ENCODE measurements at regions not wholly inside any gene's neighbourhood (a gene's known extent, or its start where the extent isn't known, plus 50 kb on each side); places are given as distances from the start of the nearest gene placed in this dataset.

DNA sequence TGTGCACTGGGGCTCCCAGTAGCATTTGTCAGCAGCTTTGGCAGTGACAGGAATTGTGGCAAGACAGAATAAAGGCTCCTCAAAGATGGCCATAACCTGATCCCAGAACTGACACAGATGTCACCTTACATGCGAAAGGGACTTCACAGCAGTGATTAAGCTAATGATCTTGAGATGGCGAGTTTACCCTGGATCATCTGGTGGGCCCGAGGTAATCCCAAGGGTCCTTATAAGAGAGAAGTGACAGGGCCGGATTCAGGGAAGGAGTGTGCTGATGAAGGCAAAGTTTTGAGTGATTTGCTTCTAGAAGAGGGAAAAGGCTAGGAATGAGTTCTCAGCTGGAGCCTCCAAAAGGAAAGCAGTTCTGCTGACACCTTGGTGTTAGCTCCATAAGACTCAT is 333.9 kb downstream of the LPIN1 start:
- intact Hi-C loops (cut with micrococcal nuclease): no loop called here
- Mint-ChIP-seq H3K9me3 (no peaks in the 10 kb centered on the region), H3K27me3 (no peaks in the 10 kb centered on the region), H3K4me1 (peaks cover 9 to 23% (median 16%) of the 10 kb centered on the region in 4 donors), H3K4me3 (no peak overlapping the region), H3K36me3 (no peaks in the 10 kb centered on the region), H3K27ac (peak overlapping the region in 1 of 7 donors; percentile 20)
- no peak overlapping the region for H3K4me3 ChIP-seq (ENCODE audit: low read length in 2 of 2)
- H3K4me1 ChIP-seq (ENCODE audit: insufficient read depth, low read length): peaks cover 11% of the 10 kb centered on the region
- ChIA-PET CTCF (ENCODE audit: partially characterized antibody) (interaction anchor here (0.8 to 1.6 kb wide), 2 partner anchors 15 to 23 kb away, joined by 3 to 4 read pairs; no protein-coding TSS in a partner anchor), POLR2A (ENCODE audit: partially characterized antibody) (no interaction called here)
- no peak for DNase-seq
- H3K27me3 ChIP-seq (ENCODE audit: insufficient read depth, low read length): no peaks in the 10 kb centered on the region
- no peaks in the 10 kb centered on the region for H3K9me3 ChIP-seq (ENCODE audit: control insufficient read depth in 1 of 2, low read length in 2 of 2)
- H3K36me3 ChIP-seq (ENCODE audit: insufficient read depth, low read length): no peaks in the 10 kb centered on the region
- no peak overlapping the region for H3K27ac ChIP-seq (ENCODE audit: low read depth, low read length)

DNA sequence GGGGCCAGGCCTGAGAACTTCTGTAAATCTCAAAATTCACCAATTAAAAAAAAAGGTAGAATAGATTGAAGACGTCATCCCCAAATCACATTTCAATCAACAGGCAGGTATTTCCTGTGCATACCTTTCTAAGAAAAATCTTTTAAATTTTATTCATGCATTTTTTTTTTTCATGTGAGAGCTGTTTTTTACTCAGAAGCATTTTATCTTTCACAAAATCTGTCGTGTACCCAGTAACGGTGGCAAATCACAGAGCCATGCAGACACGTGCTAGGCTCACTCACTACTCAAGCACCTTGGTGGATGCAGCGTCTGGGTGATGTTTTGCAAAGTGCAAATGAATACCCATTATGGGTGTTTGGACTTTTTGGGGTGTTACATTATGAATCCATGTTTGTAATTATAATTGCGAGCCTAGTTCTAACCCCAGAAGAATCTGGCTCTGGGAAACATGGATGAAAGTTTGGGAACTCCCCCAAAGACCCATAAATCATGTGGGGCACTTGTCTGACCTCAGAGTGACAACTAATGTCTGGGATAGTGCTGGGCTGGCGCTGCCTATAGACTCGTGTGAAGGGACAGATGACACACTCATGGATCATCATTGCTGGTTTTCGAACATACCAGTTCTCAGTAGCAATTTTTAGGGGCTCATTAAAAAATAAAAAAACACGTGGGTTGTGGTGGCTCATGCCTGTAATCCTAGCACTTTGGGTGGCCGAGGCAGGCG is 335.2 kb downstream of the LPIN1 start:
- no peak overlapping the region for H3K27ac ChIP-seq (ENCODE audit: low read depth, low read length)
- Mint-ChIP-seq H3K36me3 (no peaks in the 10 kb centered on the region), H3K27ac (peak overlapping the region in 4 of 7 donors; percentile 22 to 93 (median 71)), H3K4me3 (peak overlapping the region in 3 of 8 donors; percentile 8 to 33 (median 30)), H3K27me3 (no peaks in the 10 kb centered on the region), H3K9me3 (no peaks in the 10 kb centered on the region), H3K4me1 (peaks cover 9 to 23% (median 16%) of the 10 kb centered on the region in 4 donors)
- peaks cover 11% of the 10 kb centered on the region for H3K4me1 ChIP-seq (ENCODE audit: insufficient read depth, low read length)
- H3K4me3 ChIP-seq (ENCODE audit: low read length in 2 of 2): peak overlapping the region in 1 of 2 donors; percentile 6
- POLR2A ChIA-PET (ENCODE audit: partially characterized antibody): no interaction called here
- no peaks in the 10 kb centered on the region for H3K27me3 ChIP-seq (ENCODE audit: insufficient read depth, low read length)
- CTCF ChIA-PET (ENCODE audit: partially characterized antibody): interaction anchor here (1.6 kb wide), 1 partner anchor 14 kb away, joined by 4 read pairs; no protein-coding TSS in a partner anchor
- H3K36me3 ChIP-seq (ENCODE audit: insufficient read depth, low read length): no peaks in the 10 kb centered on the region
- intact Hi-C loops (cut with micrococcal nuclease): no loop called here
- no peaks in the 10 kb centered on the region for H3K9me3 ChIP-seq (ENCODE audit: control insufficient read depth in 1 of 2, low read length in 2 of 2)
- DNase-seq: peak; percentile 32 to 70 (median 54)

DNA sequence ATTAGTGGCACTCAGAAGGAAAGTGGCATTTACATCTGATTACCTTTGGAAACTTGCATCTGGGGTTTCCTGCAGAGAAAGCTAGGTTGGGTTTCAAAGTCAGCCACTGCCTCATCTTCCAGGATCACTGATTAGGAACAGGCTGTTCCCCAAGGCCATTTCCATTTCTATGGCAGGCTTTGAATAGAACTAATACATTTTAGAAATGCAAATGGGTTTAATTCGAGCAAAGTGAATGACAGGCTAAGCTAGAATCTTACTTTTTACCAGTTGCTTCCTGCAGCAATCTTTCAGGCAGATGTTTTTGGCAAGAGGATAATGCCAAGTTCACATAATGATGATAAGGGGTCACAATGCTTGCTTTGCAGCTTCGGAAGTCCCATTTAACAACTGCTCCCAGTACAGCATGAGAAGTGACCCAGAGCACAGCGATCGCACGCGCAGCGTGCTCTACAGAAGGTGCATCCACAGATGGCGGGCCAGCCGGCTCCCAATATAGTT is 336.7 kb downstream of the LPIN1 start:
- H3K4me1 Mint-ChIP-seq: peaks cover 9 to 23% (median 16%) of the 10 kb centered on the region in 4 donors

DNA sequence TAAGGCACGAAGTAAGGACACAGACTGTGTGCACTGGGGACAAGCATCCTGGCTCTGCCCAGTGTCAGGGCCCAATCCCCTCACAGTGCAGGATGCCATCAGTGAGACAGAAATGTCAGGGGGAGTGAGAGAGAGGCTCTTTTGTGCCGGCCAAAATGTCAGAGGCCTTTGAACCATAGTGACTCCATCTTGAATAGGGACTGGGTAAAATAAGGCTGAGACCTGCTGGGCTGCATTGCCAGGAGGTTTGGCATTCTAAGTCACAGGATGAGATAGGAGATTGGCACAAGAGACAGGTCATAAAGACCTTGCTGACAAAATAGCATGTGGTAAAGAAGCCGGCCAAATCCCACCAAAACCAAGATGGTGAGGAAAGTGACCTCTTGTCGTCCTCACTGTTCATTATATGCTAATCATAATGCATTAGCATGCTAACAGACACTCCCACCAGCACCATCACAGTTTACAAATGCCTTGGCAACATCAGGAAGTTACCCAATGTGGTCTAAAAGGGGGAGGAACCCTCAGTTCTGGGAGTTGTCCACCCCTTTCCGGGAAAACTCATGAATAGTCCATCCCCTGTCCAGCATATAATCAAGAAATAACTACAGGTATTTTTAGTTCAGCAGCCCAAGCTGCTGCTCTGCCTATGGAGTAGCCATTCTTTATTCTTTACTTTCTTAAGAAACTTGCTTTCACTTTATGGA is 337.4 kb downstream of the LPIN1 start:
- H3K4me1 Mint-ChIP-seq: peaks cover 9 to 23% (median 16%) of the 10 kb centered on the region in 4 donors
- intact Hi-C loops (cut with micrococcal nuclease): no loop called here
- H3K4me3 Mint-ChIP-seq: no peak overlapping the region

More for the DNA sequence above, 336.7 kb downstream of the LPIN1 start:
- Histone ChIP-seq H3K9me3 (ENCODE audit: control insufficient read depth in 1 of 2, low read length in 2 of 2) (no peaks in the 10 kb centered on the region), H3K4me3 (ENCODE audit: low read length in 2 of 2) (no peak overlapping the region), H3K27me3 (ENCODE audit: insufficient read depth, low read length) (no peaks in the 10 kb centered on the region), H3K36me3 (ENCODE audit: insufficient read depth, low read length) (no peaks in the 10 kb centered on the region), H3K4me1 (ENCODE audit: insufficient read depth, low read length) (peaks cover 11% of the 10 kb centered on the region), H3K27ac (ENCODE audit: low read depth, low read length) (no peak overlapping the region)
- intact Hi-C loops (cut with micrococcal nuclease): no loop called here
- Mint-ChIP-seq H3K27ac (no peak overlapping the region), H3K9me3 (no peaks in the 10 kb centered on the region), H3K4me3 (no peak overlapping the region), H3K27me3 (no peaks in the 10 kb centered on the region), H3K36me3 (no peaks in the 10 kb centered on the region)
- POLR2A ChIA-PET (ENCODE audit: partially characterized antibody): interaction anchor here (0.6 kb wide), 1 partner anchor 47 kb away, joined by 3 read pairs; no protein-coding TSS in a partner anchor
- no peak for DNase-seq
- CTCF ChIA-PET (ENCODE audit: partially characterized antibody): no interaction called here

DNA sequence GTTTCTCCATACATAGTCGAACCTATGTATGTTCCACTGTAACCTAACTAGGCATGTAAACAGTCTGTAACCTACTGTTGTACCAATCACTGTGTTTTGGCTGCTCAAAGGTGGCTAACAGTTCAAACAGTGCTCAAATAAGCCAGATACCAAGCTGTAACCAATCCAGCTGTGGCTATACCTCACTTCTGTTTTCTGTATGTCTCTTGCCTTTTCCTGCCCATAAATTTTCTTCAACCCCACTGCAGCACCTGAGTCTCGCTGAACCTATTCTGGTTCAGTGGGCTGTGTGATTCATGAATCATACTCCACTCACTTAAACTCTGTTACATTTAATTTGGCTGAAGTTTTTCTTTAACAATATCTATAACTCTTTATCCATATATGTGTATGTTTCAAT is 340.7 kb downstream of the LPIN1 start:
- ChIA-PET POLR2A (ENCODE audit: partially characterized antibody) (no interaction called here), CTCF (ENCODE audit: partially characterized antibody) (interaction anchor here (0.6 to 1.1 kb wide), 2 partner anchors 10 to 534 kb away, joined by 3 read pairs; no protein-coding TSS in a partner anchor)
- Mint-ChIP-seq H3K9me3 (peaks cover 0 to 2% (median 0%) of the 10 kb centered on the region in 8 donors), H3K27ac (no peak overlapping the region), H3K4me1 (peaks cover 0 to 5% (median 2%) of the 10 kb centered on the region in 4 donors), H3K4me3 (no peak overlapping the region), H3K36me3 (no peaks in the 10 kb centered on the region), H3K27me3 (peaks cover 0 to 3% of the 10 kb centered on the region in 2 donors)
- no peak for DNase-seq
- no peaks in the 10 kb centered on the region for H3K4me1 ChIP-seq (ENCODE audit: insufficient read depth, low read length)
- H3K9me3 ChIP-seq (ENCODE audit: control insufficient read depth in 1 of 2, low read length in 2 of 2): no peaks in the 10 kb centered on the region
- H3K27ac ChIP-seq (ENCODE audit: low read depth, low read length): no peak overlapping the region
- no peak overlapping the region for H3K4me3 ChIP-seq (ENCODE audit: low read length in 2 of 2)
- no peaks in the 10 kb centered on the region for H3K27me3 ChIP-seq (ENCODE audit: insufficient read depth, low read length)
- H3K36me3 ChIP-seq (ENCODE audit: insufficient read depth, low read length): no peaks in the 10 kb centered on the region
- intact Hi-C loops (cut with micrococcal nuclease): no loop called here

More for the DNA sequence above, 337.4 kb downstream of the LPIN1 start:
- H3K27me3 ChIP-seq (ENCODE audit: insufficient read depth, low read length): no peaks in the 10 kb centered on the region
- H3K27ac ChIP-seq (ENCODE audit: low read depth, low read length): no peak overlapping the region
- no peaks in the 10 kb centered on the region for H3K9me3 ChIP-seq (ENCODE audit: control insufficient read depth in 1 of 2, low read length in 2 of 2)
- POLR2A ChIA-PET (ENCODE audit: partially characterized antibody): no interaction called here
- peaks cover 11% of the 10 kb centered on the region for H3K4me1 ChIP-seq (ENCODE audit: insufficient read depth, low read length)
- Mint-ChIP-seq H3K9me3 (no peaks in the 10 kb centered on the region), H3K27ac (no peak overlapping the region), H3K27me3 (peaks cover 0 to 3% of the 10 kb centered on the region in 2 donors), H3K36me3 (no peaks in the 10 kb centered on the region)
- no peak overlapping the region for H3K4me3 ChIP-seq (ENCODE audit: low read length in 2 of 2)
- no peak for DNase-seq
- H3K36me3 ChIP-seq (ENCODE audit: insufficient read depth, low read length): no peaks in the 10 kb centered on the region
- CTCF ChIA-PET (ENCODE audit: partially characterized antibody): no interaction called here

DNA sequence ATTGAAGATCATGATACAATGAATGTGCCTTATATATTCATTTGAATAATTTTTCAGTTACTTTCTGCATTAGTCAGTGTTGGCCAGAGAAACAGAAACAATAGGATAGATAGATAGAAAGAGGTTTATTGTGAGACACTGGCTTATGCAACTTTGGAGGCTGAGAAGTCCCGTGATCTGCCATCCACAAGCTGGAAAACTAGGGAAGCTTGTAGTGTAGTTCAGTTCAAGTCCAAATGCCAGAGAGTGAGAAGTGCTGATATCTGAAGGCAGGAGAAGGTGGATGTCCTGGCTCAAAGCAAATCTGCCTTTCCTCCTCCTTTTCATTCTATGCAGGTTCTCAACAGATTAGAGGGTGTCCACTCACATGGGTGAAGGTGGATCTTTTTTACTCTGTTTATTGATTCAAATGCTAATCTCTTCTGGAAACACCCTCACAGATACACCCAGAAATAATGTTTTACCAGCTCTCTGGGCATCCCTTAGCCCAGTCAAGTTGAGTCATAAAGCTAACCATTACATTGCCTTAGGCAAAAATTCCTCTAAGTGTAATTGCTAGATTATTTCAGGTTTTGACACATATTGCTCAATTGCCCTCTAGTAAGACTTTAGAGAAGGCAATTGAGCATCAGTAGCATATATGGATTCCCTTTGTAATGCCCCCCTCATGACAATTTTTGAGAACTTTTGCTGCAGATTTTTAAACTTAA is 341.4 kb downstream of the LPIN1 start:
- intact Hi-C loops (cut with micrococcal nuclease): no loop called here
- Mint-ChIP-seq H3K4me1 (peaks cover 0 to 5% (median 0%) of the 10 kb centered on the region in 4 donors), H3K36me3 (no peaks in the 10 kb centered on the region), H3K27me3 (peaks cover 0 to 3% of the 10 kb centered on the region in 2 donors), H3K9me3 (peaks cover 0 to 2% (median 0%) of the 10 kb centered on the region in 8 donors), H3K27ac (no peak overlapping the region), H3K4me3 (no peak overlapping the region)
- POLR2A ChIA-PET (ENCODE audit: partially characterized antibody): no interaction called here
- no peak for DNase-seq
- Histone ChIP-seq H3K27me3 (ENCODE audit: insufficient read depth, low read length) (no peaks in the 10 kb centered on the region), H3K36me3 (ENCODE audit: insufficient read depth, low read length) (no peaks in the 10 kb centered on the region), H3K9me3 (ENCODE audit: control insufficient read depth in 1 of 2, low read length in 2 of 2) (no peaks in the 10 kb centered on the region), H3K27ac (ENCODE audit: low read depth, low read length) (no peak overlapping the region), H3K4me3 (ENCODE audit: low read length in 2 of 2) (no peak overlapping the region), H3K4me1 (ENCODE audit: insufficient read depth, low read length) (no peaks in the 10 kb centered on the region)
- CTCF ChIA-PET (ENCODE audit: partially characterized antibody): no interaction called here

DNA sequence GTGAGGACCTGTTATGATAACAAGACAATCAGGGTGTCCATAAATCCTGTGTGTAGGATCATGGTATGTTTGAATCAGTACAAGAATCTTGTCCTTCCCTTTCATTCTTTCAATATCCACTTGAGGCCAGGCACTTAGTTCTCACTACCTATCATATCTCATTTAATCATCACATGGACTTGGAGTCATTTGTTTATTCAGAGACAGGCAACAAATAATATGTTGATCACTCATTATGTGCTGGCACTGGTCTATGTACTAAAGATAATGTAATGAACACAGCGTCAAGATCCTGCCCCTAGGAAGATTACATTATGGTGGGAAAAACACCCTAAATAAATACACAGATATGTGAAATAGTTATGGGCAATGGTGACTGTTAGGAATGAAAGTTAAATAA is 342.6 kb downstream of the LPIN1 start:
- Mint-ChIP-seq H3K9me3 (peaks cover 0 to 2% (median 0%) of the 10 kb centered on the region in 8 donors), H3K27me3 (peaks cover 0 to 4% of the 10 kb centered on the region in 2 donors), H3K27ac (no peak overlapping the region), H3K36me3 (no peaks in the 10 kb centered on the region), H3K4me3 (no peak overlapping the region), H3K4me1 (peaks cover 0 to 4% (median 0%) of the 10 kb centered on the region in 4 donors)
- no peak for DNase-seq
- ChIA-PET CTCF (ENCODE audit: partially characterized antibody) (no interaction called here), POLR2A (ENCODE audit: partially characterized antibody) (no interaction called here)
- H3K4me1 ChIP-seq (ENCODE audit: insufficient read depth, low read length): no peaks in the 10 kb centered on the region
- no peaks in the 10 kb centered on the region for H3K27me3 ChIP-seq (ENCODE audit: insufficient read depth, low read length)
- H3K27ac ChIP-seq (ENCODE audit: low read depth, low read length): no peak overlapping the region
- H3K9me3 ChIP-seq (ENCODE audit: control insufficient read depth in 1 of 2, low read length in 2 of 2): no peaks in the 10 kb centered on the region
- H3K4me3 ChIP-seq (ENCODE audit: low read length in 2 of 2): no peak overlapping the region
- no peaks in the 10 kb centered on the region for H3K36me3 ChIP-seq (ENCODE audit: insufficient read depth, low read length)
- intact Hi-C loops (cut with micrococcal nuclease): no loop called here

All from CD4-positive, alpha-beta memory T cell (primary cell).